Neuronal stem cell (in vitro differentiated cells): ENCODE measurements at regions not wholly inside any gene's neighbourhood (a gene's known extent, or its start where the extent isn't known, plus 50 kb on each side); places are given as distances from the start of the nearest gene placed in this dataset.

ENCODE experiments used
- DNase-seq: peaks from one replicate; pipeline ENCODE4 v3.0.0-alpha.2; 2013; ENCODE audit warnings: low spot score
- H2AFZ ChIP-seq: one replicate; pipeline ENCODE4 v1.6.1; 2013; ENCODE audit warnings: mild to moderate bottlenecking, low read length, inconsistent platforms
- H2AK5ac ChIP-seq: 2 replicates; pipeline ENCODE4 v1.6.1; 2013; ENCODE audit warnings: low read depth, mild to moderate bottlenecking, inconsistent platforms, low read length, moderate library complexity, mixed read lengths
- H2BK120ac ChIP-seq: 2 replicates; pipeline ENCODE4 v1.6.1; 2013; ENCODE audit warnings: low read depth, mild to moderate bottlenecking, inconsistent platforms, low read length, moderate library complexity, mixed read lengths
- H2BK12ac ChIP-seq: one replicate; pipeline ENCODE4 v1.6.1; 2013; ENCODE audit warnings: low read length, inconsistent platforms
- H2BK15ac ChIP-seq: 2 replicates; pipeline ENCODE4 v1.6.1; 2013; ENCODE audit warnings: mild to moderate bottlenecking, low read length, inconsistent platforms, mixed read lengths
- H2BK5ac ChIP-seq: one replicate; pipeline ENCODE4 v1.6.1; 2013; ENCODE audit warnings: inconsistent platforms, mild to moderate bottlenecking, low read length, moderate library complexity
- H3K14ac ChIP-seq: one replicate; pipeline ENCODE4 v1.6.1; 2013; ENCODE audit warnings: low read length, inconsistent platforms
- H3K18ac ChIP-seq: 2 replicates; pipeline ENCODE4 v1.6.1; 2013; ENCODE audit warnings: low read length, inconsistent platforms
- H3K23ac ChIP-seq: 2 replicates; pipeline ENCODE4 v1.6.1; 2013; ENCODE audit warnings: low read depth, mild to moderate bottlenecking, mixed read lengths, low read length, inconsistent platforms; ENCODE audit not compliant: poor library complexity
- H3K27ac ChIP-seq: replicated peaks from 3 replicates; pipeline ENCODE4 v1.5.1; 2013; ENCODE audit warnings: low read length, inconsistent platforms
- H3K27me3 ChIP-seq, 3 experiments: 2 replicates each; pipeline ENCODE4 v1.6.1; 2013; ENCODE audit warnings: low read length in 3 of 3, mild to moderate bottlenecking in 2 of 3, inconsistent platforms in 1 of 3, low read depth in 1 of 3, mixed read lengths in 1 of 3, moderate library complexity in 1 of 3; ENCODE audit not compliant: control insufficient read depth in 3 of 3, insufficient read depth in 3 of 3
- H3K36me3 ChIP-seq, 2 donors: replicated peaks in 1 of 2; 2 replicates each; pipeline ENCODE4 v1.6.1; 2013; ENCODE audit warnings: low read length in 2 of 2; ENCODE audit not compliant: control insufficient read depth in 2 of 2, insufficient read depth in 2 of 2
- H3K4ac ChIP-seq: 2 replicates; pipeline ENCODE4 v1.6.1; 2013; ENCODE audit warnings: inconsistent platforms, mild to moderate bottlenecking, low read length, moderate library complexity
- H3K4me1 ChIP-seq, 2 donors: 1 replicate in 1 of 2; 2 replicates in 1 of 2; pipeline ENCODE4 v1.6.1; 2013; ENCODE audit warnings: low read length in 2 of 2, low read depth in 1 of 2; ENCODE audit not compliant: control insufficient read depth in 2 of 2, insufficient read depth in 1 of 2
- H3K4me2 ChIP-seq: one replicate; pipeline ENCODE4 v1.6.1; 2013; ENCODE audit warnings: mild to moderate bottlenecking, low read length, inconsistent platforms; ENCODE audit not compliant: insufficient read depth, poor library complexity, severe bottlenecking
- H3K4me3 ChIP-seq, 2 donors: 2 replicates each; pipeline ENCODE4 v1.5.1; 2013; ENCODE audit warnings: low read length in 2 of 2, mild to moderate bottlenecking in 2 of 2, inconsistent platforms in 1 of 2, moderate library complexity in 1 of 2
- H3K79me1 ChIP-seq: one replicate; pipeline ENCODE4 v1.6.1; 2013; ENCODE audit warnings: low read depth, mild to moderate bottlenecking, inconsistent platforms, low read length, moderate library complexity
- H3K9ac ChIP-seq: one replicate; pipeline ENCODE4 v1.6.1; 2013; ENCODE audit warnings: mild to moderate bottlenecking, low read depth, low read length, inconsistent platforms; ENCODE audit not compliant: poor library complexity
- H3K9me3 ChIP-seq, 2 donors: replicated peaks in 1 of 2; 2 replicates each; pipeline versions ENCODE3 to v1.6.1; 2013; ENCODE audit warnings: low read length in 2 of 2, mild to moderate bottlenecking in 2 of 2, inconsistent platforms in 1 of 2, low read depth in 1 of 2, mixed read lengths in 1 of 2, moderate library complexity in 1 of 2; ENCODE audit not compliant: control insufficient read depth in 2 of 2, insufficient read depth in 1 of 2
- H4K8ac ChIP-seq: one replicate; pipeline ENCODE4 v1.6.1; 2013; ENCODE audit warnings: low read depth, mild to moderate bottlenecking, inconsistent platforms, low read length, moderate library complexity
- H4K91ac ChIP-seq: one replicate; pipeline ENCODE4 v1.6.1; 2013; ENCODE audit warnings: low read length, low read depth, mild to moderate bottlenecking, inconsistent platforms; ENCODE audit not compliant: poor library complexity
- WGBS, 2 donors: extraction: QIAGEN DNeasy Blood & Tissue Kit; methylation state at CpG; one replicate each; pipeline ENCODE4 v1.1.7; 2013; ENCODE audit warnings: missing lambda C conversion rate in 2 of 2, mixed read lengths in 1 of 2; ENCODE audit not compliant: insufficient read length in 2 of 2, insufficient replicate concordance in 1 of 2; ENCODE audit errors: extremely low coverage in 2 of 2; 5-methylcytosine and 5-hydroxymethylcytosine counted together

DNA sequence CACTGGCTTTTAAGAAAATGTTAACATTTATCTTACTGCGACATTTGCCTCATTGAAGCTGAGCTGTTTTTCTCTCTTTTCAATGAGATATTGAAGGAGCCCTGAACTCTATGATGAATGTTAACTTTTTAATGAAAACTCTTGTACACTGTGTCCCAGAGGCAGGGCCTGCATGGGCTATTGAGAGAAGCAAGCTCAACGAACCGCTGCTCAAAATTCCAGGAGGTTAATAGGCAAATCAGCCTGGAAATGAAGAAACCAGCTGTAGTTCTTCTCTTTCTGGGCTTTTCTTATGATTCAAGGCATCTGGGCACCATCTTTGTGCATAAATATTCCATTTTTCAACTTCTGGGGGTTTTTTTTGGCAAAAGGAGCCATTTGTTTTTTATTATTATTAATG lies 168.4 kb upstream of the NPVF start:
- Histone ChIP-seq H3K27ac (no peak overlapping the region), H2AFZ (no peak overlapping the region), H3K18ac (no peak overlapping the region), H4K91ac (no peak overlapping the region), H4K8ac (no peak overlapping the region), H2BK120ac (no peak overlapping the region), H3K9ac (no peak overlapping the region), H3K79me1 (no peaks in the 10 kb centered on the region), H2BK15ac (no peak overlapping the region), H2BK12ac (no peak overlapping the region), H3K36me3 (no peaks in the 10 kb centered on the region), H3K4me3 (no peak overlapping the region), H3K9me3 (no peaks in the 10 kb centered on the region), H3K4me1 (peaks cover 3 to 20% of the 10 kb centered on the region in 2 donors), H2BK5ac (no peak overlapping the region), H3K4ac (no peak overlapping the region), H3K4me2 (no peak overlapping the region), H3K14ac (no peak overlapping the region), H2AK5ac (no peak overlapping the region), H3K23ac (no peak overlapping the region), H3K27me3 (no peaks in the 10 kb centered on the region)
- DNase-seq = no peak
- no CpG with 5 or more reads among the region's 3 CpGs for WGBS, 2 donors

- Histone ChIP-seq H3K4me1 (peaks cover 0 to 6% of the 10 kb centered on the region in 2 donors), H2BK12ac (no peak overlapping the region), H3K9ac (no peak overlapping the region), H4K8ac (no peak overlapping the region), H3K4ac (no peak overlapping the region), H2BK120ac (no peak overlapping the region), H2AK5ac (no peak overlapping the region), H2AFZ (no peak overlapping the region), H3K4me2 (no peak overlapping the region), H3K36me3 (no peaks in the 10 kb centered on the region), H3K9me3 (no peaks in the 10 kb centered on the region), H3K18ac (no peak overlapping the region), H3K23ac (no peak overlapping the region), H2BK5ac (no peak overlapping the region), H3K27me3 (no peaks in the 10 kb centered on the region), H3K4me3 (no peak overlapping the region), H3K27ac (no peak overlapping the region), H2BK15ac (no peak overlapping the region), H3K14ac (no peak overlapping the region), H3K79me1 (no peaks in the 10 kb centered on the region), H4K91ac (no peak overlapping the region)
- DNase-seq = no peak
- no CpG with 5 or more reads among the region's 5 CpGs for WGBS, 2 donors
Observed at GRCh38 chr7:25398418-25398817, 170.1 kb upstream of the NPVF start.

DNA sequence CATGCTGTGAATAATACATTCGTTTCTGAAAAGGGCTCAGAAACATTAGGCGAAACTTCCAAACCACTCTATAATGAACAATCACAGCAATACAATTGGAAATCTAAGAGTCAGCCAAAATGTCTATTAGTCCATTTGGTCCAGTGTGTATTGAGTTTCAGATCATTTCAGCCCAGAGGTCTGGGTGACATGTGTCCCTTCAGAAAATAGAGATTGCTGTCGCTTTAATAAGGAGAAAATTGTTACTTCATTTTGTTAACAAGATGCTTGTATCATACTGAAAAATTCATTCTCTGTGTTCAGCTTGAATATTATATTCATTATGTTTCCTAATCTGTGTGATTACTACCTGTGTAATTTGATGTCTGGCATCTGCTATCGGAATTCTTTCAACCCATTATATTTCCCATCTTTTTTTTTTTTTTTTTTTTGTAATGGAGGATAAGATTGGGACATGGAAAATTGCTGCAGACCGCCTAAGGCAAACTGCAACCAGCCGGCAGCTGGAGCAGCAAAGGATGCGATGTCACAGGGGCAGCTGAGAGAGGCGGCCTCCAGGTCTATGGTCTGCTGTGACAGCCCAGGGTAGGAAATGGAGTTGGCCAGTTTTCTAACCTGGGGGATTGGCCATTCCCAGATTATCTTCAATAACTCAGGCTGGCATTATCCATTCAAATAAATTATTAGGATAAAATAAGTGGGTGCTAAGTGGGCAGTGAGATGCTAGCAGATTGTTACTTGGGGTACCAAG lies 170.9 kb upstream of the NPVF start:
- Histone ChIP-seq H2AK5ac (no peak overlapping the region), H3K79me1 (no peaks in the 10 kb centered on the region), H2BK5ac (no peak overlapping the region), H3K4me2 (no peak overlapping the region), H3K27me3 (no peaks in the 10 kb centered on the region), H4K8ac (no peak overlapping the region), H3K9ac (no peak overlapping the region), H2BK15ac (no peak overlapping the region), H3K27ac (no peak overlapping the region), H3K36me3 (no peaks in the 10 kb centered on the region), H3K4me3 (no peak overlapping the region), H3K4ac (no peak overlapping the region), H4K91ac (no peak overlapping the region), H3K23ac (no peak overlapping the region), H2BK12ac (no peak overlapping the region), H3K18ac (no peak overlapping the region), H3K9me3 (no peaks in the 10 kb centered on the region), H2AFZ (no peak overlapping the region), H3K14ac (no peak overlapping the region), H3K4me1 (peaks cover 0 to 6% of the 10 kb centered on the region in 2 donors), H2BK120ac (no peak overlapping the region)
- no CpG with 5 or more reads among the region's 8 CpGs for WGBS, 2 donors
- no peak for DNase-seq

GRCh38 chr7:25402532-25402931 lies 174.2 kb upstream of the NPVF start:
- Histone ChIP-seq H3K4me3 (no peak overlapping the region), H3K36me3 (no peaks in the 10 kb centered on the region), H4K8ac (no peak overlapping the region), H3K27me3 (no peaks in the 10 kb centered on the region), H3K79me1 (no peaks in the 10 kb centered on the region), H3K23ac (no peak overlapping the region), H2BK120ac (no peak overlapping the region), H3K4me2 (no peak overlapping the region), H3K9ac (no peak overlapping the region), H3K18ac (no peak overlapping the region), H2AK5ac (no peak overlapping the region), H2BK12ac (no peak overlapping the region), H3K14ac (no peak overlapping the region), H4K91ac (no peak overlapping the region), H2BK5ac (no peak overlapping the region), H3K4ac (no peak overlapping the region), H3K27ac (no peak overlapping the region), H3K4me1 (peaks cover 0 to 14% of the 10 kb centered on the region in 2 donors), H2AFZ (no peak overlapping the region), H3K9me3 (no peaks in the 10 kb centered on the region), H2BK15ac (no peak overlapping the region)
- no peak for DNase-seq
- WGBS, 2 donors = no CpG with 5 or more reads among the region's 4 CpGs
